ENCODE measurements at regions not wholly inside any gene's neighbourhood (a gene's known extent, or its start where the extent isn't known, plus 50 kb on each side); places are given as distances from the start of the nearest gene placed in this dataset.

DNA sequence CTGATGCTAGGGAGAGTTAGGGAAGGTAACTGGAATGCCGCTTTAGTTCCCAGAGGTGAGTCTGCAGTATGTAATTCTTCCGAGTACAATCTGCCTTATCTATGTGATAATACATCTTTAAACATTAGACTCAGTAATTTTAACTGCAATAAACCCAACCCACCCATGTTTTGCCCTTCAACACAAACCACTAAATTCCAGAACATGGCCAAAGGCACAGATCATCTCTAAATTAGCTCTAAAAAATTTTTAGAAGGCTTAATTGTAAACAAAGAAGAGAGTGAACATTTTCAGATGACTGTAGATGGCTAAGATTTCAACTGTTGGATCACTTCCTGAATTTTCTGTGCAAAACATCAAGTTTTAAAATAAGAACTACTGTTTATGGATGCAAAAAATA lies 488.7 kb upstream of the ID2 start:
- Histone ChIP-seq H3K27ac (no peak overlapping the region), H3K27me3 (no peaks in the 10 kb centered on the region), H3K4me1 (ENCODE audit: control insufficient read depth in 1 of 2, insufficient read depth in 1 of 2, low read depth in 1 of 2, low read length in 1 of 2) (peaks cover 0 to 5% of the 10 kb centered on the region in 2 experiments), H3K9me3 (no peaks in the 10 kb centered on the region), H3K36me3 (no peaks in the 10 kb centered on the region), H3K4me3 (ENCODE audit: low read depth in 1 of 2, low read length in 1 of 2) (no peak overlapping the region)
- TF ChIP-seq, protein P1, sequence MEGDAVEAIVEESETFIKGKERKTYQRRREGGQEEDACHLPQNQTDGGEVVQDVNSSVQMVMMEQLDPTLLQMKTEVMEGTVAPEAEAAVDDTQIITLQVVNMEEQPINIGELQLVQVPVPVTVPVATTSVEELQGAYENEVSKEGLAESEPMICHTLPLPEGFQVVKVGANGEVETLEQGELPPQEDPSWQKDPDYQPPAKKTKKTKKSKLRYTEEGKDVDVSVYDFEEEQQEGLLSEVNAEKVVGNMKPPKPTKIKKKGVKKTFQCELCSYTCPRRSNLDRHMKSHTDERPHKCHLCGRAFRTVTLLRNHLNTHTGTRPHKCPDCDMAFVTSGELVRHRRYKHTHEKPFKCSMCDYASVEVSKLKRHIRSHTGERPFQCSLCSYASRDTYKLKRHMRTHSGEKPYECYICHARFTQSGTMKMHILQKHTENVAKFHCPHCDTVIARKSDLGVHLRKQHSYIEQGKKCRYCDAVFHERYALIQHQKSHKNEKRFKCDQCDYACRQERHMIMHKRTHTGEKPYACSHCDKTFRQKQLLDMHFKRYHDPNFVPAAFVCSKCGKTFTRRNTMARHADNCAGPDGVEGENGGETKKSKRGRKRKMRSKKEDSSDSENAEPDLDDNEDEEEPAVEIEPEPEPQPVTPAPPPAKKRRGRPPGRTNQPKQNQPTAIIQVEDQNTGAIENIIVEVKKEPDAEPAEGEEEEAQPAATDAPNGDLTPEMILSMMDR (IDR thresholded peaks at IDR 0.05) = no peak

DNA sequence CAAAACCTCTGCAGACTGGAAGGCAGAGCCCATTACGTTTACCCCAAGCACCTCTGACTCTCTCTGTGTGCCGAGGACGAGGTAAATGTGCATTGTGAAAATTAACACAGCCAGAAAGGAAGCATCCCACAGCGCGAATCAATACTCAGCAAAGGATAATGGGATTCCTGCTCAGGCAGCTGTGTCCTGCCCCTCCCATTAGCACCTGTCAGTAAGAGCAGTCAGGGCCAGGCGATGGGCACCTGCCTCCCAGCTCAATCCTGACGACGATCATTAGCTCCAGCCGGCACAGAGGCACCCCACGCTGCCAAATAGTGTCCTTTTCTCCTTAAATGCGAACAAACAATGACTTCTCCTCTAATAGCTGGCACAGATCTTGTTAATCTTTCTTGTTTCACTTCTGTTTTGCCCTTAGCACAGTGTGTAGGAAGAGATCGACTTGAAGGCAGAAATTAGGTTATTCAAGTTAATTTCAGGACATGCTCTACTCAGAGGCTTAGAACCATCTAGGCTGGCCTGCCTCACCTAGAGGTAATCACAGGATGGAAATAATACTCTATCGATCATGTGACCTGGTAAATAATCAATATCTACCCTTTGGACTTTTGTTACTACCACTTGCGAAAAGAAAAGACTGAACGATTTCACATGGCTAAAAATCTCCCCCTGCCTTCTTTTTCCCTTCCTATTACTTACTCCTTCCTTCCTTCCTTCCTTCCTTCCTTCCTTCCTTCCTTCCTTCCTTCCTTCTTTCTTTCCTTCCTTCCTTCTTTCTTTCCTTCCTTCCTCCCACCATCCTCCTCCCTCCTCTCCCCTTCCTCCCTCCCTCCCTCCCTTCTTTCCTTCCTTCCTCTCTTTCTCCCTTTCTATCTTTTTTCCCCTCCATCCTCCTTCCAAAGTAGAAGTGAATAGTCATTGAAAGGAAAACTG lies 487.9 kb upstream of the ID2 start:
- TF ChIP-seq, protein P1 (IDR thresholded peaks at IDR 0.05) = no peak
- Histone ChIP-seq H3K27ac (peak overlapping the region; percentile 27), H3K9me3 (no peaks in the 10 kb centered on the region), H3K4me1 (ENCODE audit: control insufficient read depth in 1 of 2, insufficient read depth in 1 of 2, low read depth in 1 of 2, low read length in 1 of 2) (peaks cover 8 to 13% of the 10 kb centered on the region in 2 experiments), H3K36me3 (no peaks in the 10 kb centered on the region), H3K4me3 (ENCODE audit: low read depth in 1 of 2, low read length in 1 of 2) (no peak overlapping the region), H3K27me3 (no peaks in the 10 kb centered on the region)

DNA sequence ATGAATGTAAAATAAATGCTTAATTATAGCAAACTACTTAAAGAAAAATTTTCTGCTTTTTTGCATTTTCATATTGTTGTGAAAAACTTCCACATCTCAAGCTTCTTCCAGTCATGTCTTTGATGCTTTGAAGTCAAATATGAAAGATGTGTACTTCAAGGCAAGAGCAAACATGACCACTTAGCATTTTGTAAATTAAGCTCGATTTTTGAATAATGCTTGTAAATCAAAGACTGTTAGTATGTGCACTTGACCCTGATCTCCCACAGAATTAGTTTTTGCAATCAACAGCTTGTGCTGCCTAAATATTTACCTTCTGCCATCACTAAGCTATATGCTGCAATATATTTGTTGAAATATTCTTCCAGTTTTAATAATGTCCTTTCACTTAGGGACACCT lies 486.1 kb upstream of the ID2 start:
- peaks cover 9 to 17% of the 10 kb centered on the region in 2 experiments for H3K4me1 ChIP-seq (ENCODE audit: control insufficient read depth in 1 of 2, insufficient read depth in 1 of 2, low read depth in 1 of 2, low read length in 1 of 2)
- H3K27me3 ChIP-seq = no peaks in the 10 kb centered on the region
- H3K4me3 ChIP-seq (ENCODE audit: low read depth in 1 of 2, low read length in 1 of 2) = no peak overlapping the region
- no peaks in the 10 kb centered on the region for H3K36me3 ChIP-seq
- TF ChIP-seq, protein P1 (IDR thresholded peaks at IDR 0.05) = no peak
- H3K9me3 ChIP-seq = no peaks in the 10 kb centered on the region
- H3K27ac ChIP-seq = no peak overlapping the region

DNA sequence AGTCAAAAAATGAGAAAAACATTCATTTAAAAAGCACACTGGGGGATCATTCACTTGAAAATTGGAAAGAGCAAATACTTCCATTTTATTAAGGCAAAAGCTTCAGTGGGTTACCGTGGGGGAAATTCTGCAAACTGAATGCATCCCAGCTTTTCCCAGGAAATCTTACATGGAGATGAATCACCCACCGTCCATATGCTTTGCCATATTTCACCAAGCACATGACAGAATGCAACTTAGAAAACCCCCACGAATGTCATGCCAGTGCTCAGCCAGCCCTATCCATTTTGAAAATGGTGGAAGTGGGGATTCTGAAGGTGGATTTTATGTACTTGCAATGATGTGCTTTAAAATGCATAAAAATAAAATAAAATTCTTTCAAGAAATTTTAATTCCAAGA lies 485.5 kb upstream of the ID2 start:
- peaks cover 9 to 17% of the 10 kb centered on the region in 2 experiments for H3K4me1 ChIP-seq (ENCODE audit: control insufficient read depth in 1 of 2, insufficient read depth in 1 of 2, low read depth in 1 of 2, low read length in 1 of 2)
- TF ChIP-seq, protein P1 (IDR thresholded peaks at IDR 0.05) = no peak
- no peak overlapping the region for H3K27ac ChIP-seq

DNA sequence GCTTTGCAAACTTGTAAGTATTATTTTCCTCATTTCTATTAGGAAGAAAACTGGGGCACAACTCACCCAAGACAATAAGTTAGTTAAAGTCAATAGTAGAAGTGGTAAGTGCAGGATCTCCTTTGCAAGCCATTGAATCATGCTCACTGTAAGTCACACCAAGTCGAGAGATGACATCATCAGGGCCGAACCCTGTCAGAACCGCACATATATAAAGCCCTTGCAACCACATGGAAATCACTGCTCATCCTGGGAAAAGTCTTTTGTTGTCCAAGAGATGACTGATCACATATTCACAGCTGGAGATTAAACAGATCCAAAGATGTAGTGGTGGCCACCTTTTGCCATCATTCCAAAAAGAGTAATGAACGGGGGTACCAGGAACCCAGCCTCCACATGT lies 484.8 kb upstream of the ID2 start:
- peaks cover 9 to 17% of the 10 kb centered on the region in 2 experiments for H3K4me1 ChIP-seq (ENCODE audit: control insufficient read depth in 1 of 2, insufficient read depth in 1 of 2, low read depth in 1 of 2, low read length in 1 of 2)
- no peaks in the 10 kb centered on the region for H3K9me3 ChIP-seq
- TF ChIP-seq, protein P1 (IDR thresholded peaks at IDR 0.05) = no peak
- H3K4me3 ChIP-seq (ENCODE audit: low read depth in 1 of 2, low read length in 1 of 2) = no peak overlapping the region
- no peak overlapping the region for H3K27ac ChIP-seq
- H3K27me3 ChIP-seq = no peaks in the 10 kb centered on the region
- H3K36me3 ChIP-seq = no peaks in the 10 kb centered on the region

More for the DNA sequence above, 485.5 kb upstream of the ID2 start:
- Histone ChIP-seq H3K4me3 (ENCODE audit: low read depth in 1 of 2, low read length in 1 of 2) (no peak overlapping the region), H3K27me3 (no peaks in the 10 kb centered on the region), H3K9me3 (no peaks in the 10 kb centered on the region), H3K36me3 (no peaks in the 10 kb centered on the region)
